ENCODE measurements at regions not wholly inside any gene's neighbourhood (a gene's known extent, or its start where the extent isn't known, plus 50 kb on each side); places are given as distances from the start of the nearest gene placed in this dataset.
"Not testable (repeated sequence)": the region's sequence is repeated elsewhere in the genome, so short reads cannot be mapped to it uniquely, and the experiment has no call there.

- CTCF ChIA-PET = no interaction called here
- Mint-ChIP-seq H3K27ac (no peak overlapping the region), H3K36me3 (no peaks in the 10 kb centered on the region), H3K9me3 (no peaks in the 10 kb centered on the region), H3K4me3 (no peak overlapping the region), H3K27me3 (no peaks in the 10 kb centered on the region), H3K4me1 (no peaks in the 10 kb centered on the region)
- no peak for DNase-seq
Observed at GRCh38 chrX:121562616-121563015, 515.2 kb downstream of the GLUD2 start.

- Mint-ChIP-seq H3K4me3 (no peak overlapping the region), H3K27ac (no peak overlapping the region), H3K9me3 (no peaks in the 10 kb centered on the region), H3K27me3 (no peaks in the 10 kb centered on the region), H3K36me3 (no peaks in the 10 kb centered on the region), H3K4me1 (no peaks in the 10 kb centered on the region)
- no peak for DNase-seq
- CTCF ChIA-PET = no interaction called here
Observed at GRCh38 chrX:121569609-121570008, 522.2 kb downstream of the GLUD2 start.

- no peak overlapping the region for H3K4me3 Mint-ChIP-seq
- H3K27ac Mint-ChIP-seq = no peak overlapping the region
- H3K27me3 Mint-ChIP-seq = no peaks in the 10 kb centered on the region
- no peak for DNase-seq
- H3K36me3 Mint-ChIP-seq = no peaks in the 10 kb centered on the region
- CTCF ChIA-PET = no interaction called here
- no peaks in the 10 kb centered on the region for H3K4me1 Mint-ChIP-seq
- no peaks in the 10 kb centered on the region for H3K9me3 Mint-ChIP-seq
Observed at GRCh38 chrX:121570072-121570841, 522.8 kb downstream of the GLUD2 start.

DNA sequence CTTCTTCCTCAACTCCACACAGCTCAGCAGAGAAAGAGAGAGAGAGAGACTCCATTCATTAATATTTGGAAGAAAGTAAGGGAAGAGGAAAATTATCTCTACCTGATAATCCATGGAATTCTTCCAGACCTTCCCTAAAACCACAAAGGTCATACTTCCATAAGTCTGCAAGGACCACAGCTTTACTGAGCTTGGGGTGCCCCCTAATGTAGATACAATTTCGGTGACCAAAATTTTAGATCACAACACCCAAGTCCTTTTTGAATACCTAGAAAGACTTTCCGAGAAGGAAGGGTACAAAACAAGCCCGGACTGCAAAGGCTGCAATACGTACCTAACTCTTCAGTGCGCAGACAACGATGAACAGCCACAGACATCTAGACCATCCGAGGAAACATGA lies 523.9 kb downstream of the GLUD2 start:
- no peak for DNase-seq
- Mint-ChIP-seq H3K9me3 (no peaks in the 10 kb centered on the region), H3K36me3 (no peaks in the 10 kb centered on the region), H3K27me3 (no peaks in the 10 kb centered on the region), H3K4me3 (no peak overlapping the region), H3K4me1 (no peaks in the 10 kb centered on the region), H3K27ac (no peak overlapping the region)
- CTCF ChIA-PET = no interaction called here

GRCh38 chrX:121574384-121574783 lies 527.0 kb downstream of the GLUD2 start:
- H3K27me3 Mint-ChIP-seq, DNase-seq, H3K9me3 Mint-ChIP-seq, H3K36me3 Mint-ChIP-seq, CTCF ChIA-PET, H3K4me3 Mint-ChIP-seq, H3K4me1 Mint-ChIP-seq, H3K27ac Mint-ChIP-seq: not testable (repeated sequence)

- CTCF ChIA-PET = interaction anchor here (0.7 to 1.2 kb wide), 2 partner anchors 788 to 789 kb away, joined by 3 read pairs; no protein-coding TSS in a partner anchor
- H3K36me3 Mint-ChIP-seq = no peaks in the 10 kb centered on the region
- peak; percentile 19 for DNase-seq
Observed at GRCh38 chrX:121579016-121579760, 531.8 kb downstream of the GLUD2 start.

GRCh38 chrX:121581885-121582284 lies 534.5 kb downstream of the GLUD2 start:
- CTCF ChIA-PET = no interaction called here
- no peaks in the 10 kb centered on the region for H3K9me3 Mint-ChIP-seq
- H3K27ac Mint-ChIP-seq = no peak overlapping the region
- DNase-seq = no peak
- H3K4me3 Mint-ChIP-seq = no peak overlapping the region
- H3K36me3 Mint-ChIP-seq = no peaks in the 10 kb centered on the region
- no peaks in the 10 kb centered on the region for H3K27me3 Mint-ChIP-seq
- no peaks in the 10 kb centered on the region for H3K4me1 Mint-ChIP-seq

More at GRCh38 chrX:121579016-121579760, 531.8 kb downstream of the GLUD2 start:
- H3K27ac Mint-ChIP-seq = no peak overlapping the region
- no peaks in the 10 kb centered on the region for H3K9me3 Mint-ChIP-seq
- H3K4me3 Mint-ChIP-seq = no peak overlapping the region
- no peaks in the 10 kb centered on the region for H3K4me1 Mint-ChIP-seq
- no peaks in the 10 kb centered on the region for H3K27me3 Mint-ChIP-seq

DNA sequence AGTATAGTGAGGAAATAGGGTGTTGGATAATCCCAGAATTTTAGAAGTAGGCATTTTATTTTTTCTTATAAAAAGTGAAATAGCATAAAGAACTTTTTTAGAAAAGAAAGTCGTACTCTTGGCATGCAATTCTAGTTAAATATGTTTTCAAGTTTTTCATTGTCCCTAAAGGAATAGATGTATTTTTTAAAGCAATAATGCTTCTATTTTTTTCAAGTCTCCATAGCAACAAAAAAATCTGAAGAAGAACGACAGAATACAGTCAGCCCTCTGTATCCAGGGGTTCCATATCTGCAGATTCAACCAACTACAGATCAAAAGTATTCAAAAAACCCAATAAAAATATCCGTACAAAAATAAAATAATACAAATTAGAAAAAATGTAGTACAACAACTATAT lies 538.2 kb downstream of the GLUD2 start:
- Mint-ChIP-seq H3K36me3 (no peaks in the 10 kb centered on the region), H3K4me1 (no peaks in the 10 kb centered on the region), H3K27me3 (no peaks in the 10 kb centered on the region), H3K9me3 (no peaks in the 10 kb centered on the region), H3K27ac (no peak overlapping the region), H3K4me3 (no peak overlapping the region)
- no peak for DNase-seq
- CTCF ChIA-PET = no interaction called here

DNA sequence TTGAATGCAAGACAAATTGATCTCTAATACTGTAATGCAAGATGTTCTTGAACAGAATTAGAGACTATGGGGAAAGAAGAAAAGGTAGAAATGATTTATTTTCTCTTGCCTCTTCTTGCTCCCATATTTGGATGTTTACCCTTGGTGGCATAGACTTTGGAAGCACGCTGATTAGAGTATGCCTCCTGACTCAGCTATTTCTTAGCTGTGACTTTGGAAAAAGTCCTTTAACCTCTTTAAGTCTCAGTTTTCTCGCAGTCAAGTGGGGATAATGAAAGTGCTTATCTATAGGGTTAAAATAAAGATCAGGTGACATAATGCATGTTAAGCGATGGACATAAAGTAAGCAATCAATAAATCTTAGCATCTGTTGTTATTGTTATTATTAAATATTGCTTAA lies 545.5 kb downstream of the GLUD2 start:
- Mint-ChIP-seq H3K27me3 (no peaks in the 10 kb centered on the region), H3K36me3 (no peaks in the 10 kb centered on the region), H3K4me3 (no peak overlapping the region), H3K4me1 (no peaks in the 10 kb centered on the region), H3K9me3 (no peaks in the 10 kb centered on the region), H3K27ac (no peak overlapping the region)
- CTCF ChIA-PET = no interaction called here
- no peak for DNase-seq

GRCh38 chrX:121598356-121598755 lies 550.9 kb downstream of the GLUD2 start:
- Mint-ChIP-seq H3K4me1 (no peaks in the 10 kb centered on the region), H3K27ac (no peak overlapping the region), H3K4me3 (no peak overlapping the region), H3K9me3 (no peaks in the 10 kb centered on the region), H3K27me3 (no peaks in the 10 kb centered on the region), H3K36me3 (no peaks in the 10 kb centered on the region)
- CTCF ChIA-PET = no interaction called here
- no peak for DNase-seq

GRCh38 chrX:121635141-121635540 lies 587.7 kb downstream of the GLUD2 start:
- Mint-ChIP-seq H3K36me3 (no peaks in the 10 kb centered on the region), H3K9me3 (no peaks in the 10 kb centered on the region), H3K4me1 (no peaks in the 10 kb centered on the region), H3K4me3 (no peak overlapping the region), H3K27ac (no peak overlapping the region), H3K27me3 (no peaks in the 10 kb centered on the region)
- CTCF ChIA-PET = no interaction called here
- DNase-seq = no peak

GRCh38 chrX:121639781-121640180 lies 592.4 kb downstream of the GLUD2 start:
- CTCF ChIA-PET = no interaction called here
- Mint-ChIP-seq H3K27ac (no peak overlapping the region), H3K27me3 (no peaks in the 10 kb centered on the region), H3K36me3 (no peaks in the 10 kb centered on the region), H3K4me3 (no peak overlapping the region), H3K9me3 (no peaks in the 10 kb centered on the region), H3K4me1 (no peaks in the 10 kb centered on the region)
- no peak for DNase-seq

DNA sequence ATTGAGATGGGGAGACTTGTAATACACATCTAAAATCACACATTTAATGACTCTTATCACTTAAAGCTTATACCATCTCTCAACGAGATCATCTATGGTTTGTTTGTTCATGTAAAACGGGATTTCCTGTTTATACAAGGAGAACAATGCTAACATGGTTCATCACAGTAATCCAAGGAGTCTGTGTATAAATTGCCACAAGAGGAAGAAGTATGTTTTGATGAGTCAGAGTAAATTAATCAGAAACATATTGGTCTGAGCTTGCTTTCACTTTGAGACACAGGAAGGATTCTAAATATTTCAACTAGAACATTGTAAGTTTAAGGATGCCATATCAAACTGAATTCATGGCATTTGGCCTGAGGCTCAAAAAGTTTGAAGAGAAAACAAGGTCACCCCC lies 594.1 kb downstream of the GLUD2 start:
- no peak overlapping the region for H3K4me3 Mint-ChIP-seq
- no peak overlapping the region for H3K27ac Mint-ChIP-seq
- no peaks in the 10 kb centered on the region for H3K4me1 Mint-ChIP-seq
- H3K36me3 Mint-ChIP-seq = no peaks in the 10 kb centered on the region
- CTCF ChIA-PET = no interaction called here
- no peaks in the 10 kb centered on the region for H3K27me3 Mint-ChIP-seq
- no peaks in the 10 kb centered on the region for H3K9me3 Mint-ChIP-seq
- DNase-seq = no peak

DNA sequence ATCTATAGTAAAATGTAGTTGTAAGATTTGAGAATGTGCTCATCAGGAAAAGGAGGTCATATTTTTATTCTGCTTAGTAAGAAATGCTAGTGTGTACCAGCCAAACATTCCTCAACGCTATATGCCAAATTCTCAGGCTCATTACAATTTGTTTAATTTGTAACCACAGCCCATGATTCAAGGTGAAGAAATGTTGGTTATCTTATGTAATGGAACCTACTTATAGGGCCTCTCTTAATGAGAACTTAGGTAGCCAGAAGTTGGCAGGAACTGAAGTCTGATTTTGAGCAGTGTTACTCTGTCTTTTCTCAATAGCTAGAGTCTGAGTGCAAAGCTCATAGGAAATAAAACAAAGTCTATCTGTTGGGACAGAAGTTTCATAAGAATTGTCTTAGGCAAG lies 595.0 kb downstream of the GLUD2 start:
- no peaks in the 10 kb centered on the region for H3K9me3 Mint-ChIP-seq
- CTCF ChIA-PET = no interaction called here
- H3K4me3 Mint-ChIP-seq = no peak overlapping the region
- H3K36me3 Mint-ChIP-seq = no peaks in the 10 kb centered on the region
- H3K27ac Mint-ChIP-seq = no peak overlapping the region
- DNase-seq = no peak
- no peaks in the 10 kb centered on the region for H3K27me3 Mint-ChIP-seq
- no peaks in the 10 kb centered on the region for H3K4me1 Mint-ChIP-seq

DNA sequence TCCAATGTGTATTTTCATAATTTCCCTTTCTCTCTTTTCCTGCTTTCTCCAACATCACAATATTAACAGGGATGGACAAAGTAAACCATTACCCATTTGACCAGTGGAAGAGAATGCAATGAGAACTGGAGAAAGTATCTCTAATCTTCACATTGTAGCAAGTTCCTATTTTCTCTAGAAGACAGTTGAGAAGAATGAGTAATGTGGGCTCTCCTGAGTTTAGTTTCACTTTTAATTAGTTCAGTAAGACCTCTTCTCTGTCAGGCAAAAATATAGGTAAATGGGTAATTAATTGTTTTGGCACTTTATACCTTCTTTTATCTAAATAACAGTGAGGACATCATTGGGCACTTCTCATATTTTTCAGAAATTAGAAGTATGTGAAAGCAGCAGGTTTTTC lies 602.0 kb downstream of the GLUD2 start:
- no peak for DNase-seq
- Mint-ChIP-seq H3K27me3 (no peaks in the 10 kb centered on the region), H3K4me3 (no peak overlapping the region), H3K27ac (no peak overlapping the region), H3K36me3 (no peaks in the 10 kb centered on the region), H3K4me1 (no peaks in the 10 kb centered on the region), H3K9me3 (no peaks in the 10 kb centered on the region)
- CTCF ChIA-PET = no interaction called here
